KMS-11 (cell line): ENCODE measurements at regions not wholly inside any gene's neighbourhood (a gene's known extent, or its start where the extent isn't known, plus 50 kb on each side); places are given as distances from the start of the nearest gene placed in this dataset.

Experiments used
- H2AFZ ChIP-seq: fragments of 200-600 bp; sonication (generic); 2 replicates; pipeline ENCODE4 v1.6.1; 2016; ENCODE audit warnings: antibody characterized with exemption, mixed run types, low read depth
- H3K27ac ChIP-seq: fragments of 200-600 bp; sonication (generic); 2 replicates; pipeline ENCODE4 v1.6.1; 2016; ENCODE audit warnings: mild to moderate bottlenecking, mixed run types
- H3K27me3 ChIP-seq: fragments of 200-600 bp; sonication (generic); 2 replicates; pipeline ENCODE4 v1.6.1; 2017; ENCODE audit warnings: mild to moderate bottlenecking, low read depth, mixed run types, moderate library complexity; ENCODE audit not compliant: insufficient read depth
- H3K36me3 ChIP-seq: fragments of 200-600 bp; sonication (generic); 2 replicates; pipeline ENCODE4 v1.6.1; 2017; ENCODE audit warnings: mild to moderate bottlenecking, mixed run types; ENCODE audit not compliant: insufficient read depth
- H3K4me1 ChIP-seq: fragments of 200-600 bp; sonication (generic); 2 replicates; pipeline ENCODE4 v1.6.1; 2016; ENCODE audit warnings: mild to moderate bottlenecking, low read depth, mixed run types; ENCODE audit not compliant: poor library complexity, severe bottlenecking
- H3K4me2 ChIP-seq: fragments of 200-600 bp; sonication (generic); 2 replicates; pipeline ENCODE4 v1.7.0; 2016; ENCODE audit warnings: mild to moderate bottlenecking, mixed run types
- H3K4me3 ChIP-seq: fragments of 200-600 bp; sonication (generic); IDR thresholded peaks from 2 replicates; pipeline ENCODE4 v1.6.1; 2017; ENCODE audit warnings: low read depth, low read length, mixed read lengths; ENCODE audit not compliant: insufficient read depth
- H3K79me2 ChIP-seq: fragments of 200-600 bp; sonication (generic); 2 replicates; pipeline ENCODE4 v1.6.1; 2016; ENCODE audit warnings: low read depth, mixed run types; ENCODE audit not compliant: insufficient read depth
- H3K9ac ChIP-seq: fragments of 200-600 bp; sonication (generic); 2 replicates; pipeline ENCODE4 v1.6.1; 2016; ENCODE audit warnings: mild to moderate bottlenecking, mixed run types
- H4K20me1 ChIP-seq: fragments of 200-600 bp; sonication (generic); 2 replicates; pipeline ENCODE4 v1.6.1; 2016; ENCODE audit warnings: mild to moderate bottlenecking, mixed run types; ENCODE audit not compliant: insufficient read depth
- CTCF ChIP-seq: fragments of 200-600 bp; sonication (generic); conservative IDR thresholded peaks from 2 replicates; pipeline ENCODE4 v1.6.1; 2017; ENCODE audit warnings: low read depth, mild to moderate bottlenecking, antibody characterized with exemption, low read length, moderate library complexity, mixed read lengths

- no peaks in the 10 kb centered on the region for H4K20me1 ChIP-seq
- H3K36me3 ChIP-seq, result no peaks in the 10 kb centered on the region
- H3K27ac ChIP-seq, result no peak overlapping the region
- no peak overlapping the region for H3K4me3 ChIP-seq
- H3K9ac ChIP-seq, result no peak overlapping the region
- H3K4me1 ChIP-seq, result no peaks in the 10 kb centered on the region
- no peak overlapping the region for H2AFZ ChIP-seq
- no peak overlapping the region for H3K4me2 ChIP-seq
- no peaks in the 10 kb centered on the region for H3K79me2 ChIP-seq
- no peaks in the 10 kb centered on the region for H3K27me3 ChIP-seq
- TF ChIP-seq CTCF, result no peak
Observed at GRCh38 chrX:112380541-112381278, 298.1 kb upstream of the TRPC5 start.

- no peak overlapping the region for H3K4me3 ChIP-seq
- no peaks in the 10 kb centered on the region for H3K4me1 ChIP-seq
- H3K4me2 ChIP-seq, result no peak overlapping the region
- H2AFZ ChIP-seq, result no peak overlapping the region
- no peaks in the 10 kb centered on the region for H3K36me3 ChIP-seq
- H3K79me2 ChIP-seq, result no peaks in the 10 kb centered on the region
- H4K20me1 ChIP-seq, result no peaks in the 10 kb centered on the region
- no peak overlapping the region for H3K27ac ChIP-seq
- no peak overlapping the region for H3K9ac ChIP-seq
- TF ChIP-seq CTCF, result no peak
- no peaks in the 10 kb centered on the region for H3K27me3 ChIP-seq
Observed at GRCh38 chrX:112377481-112377880, 294.9 kb upstream of the TRPC5 start.

- no peak for TF ChIP-seq CTCF
- H3K4me2 ChIP-seq, result no peak overlapping the region
Observed at GRCh38 chrX:112368371-112368770, 285.8 kb upstream of the TRPC5 start.

GRCh38 chrX:112367065-112367464 is 284.5 kb upstream of the TRPC5 start:
- H3K4me2 ChIP-seq, result no peak overlapping the region
- no peak for TF ChIP-seq CTCF
- H3K9ac ChIP-seq, result no peak overlapping the region
- H3K79me2 ChIP-seq, result no peaks in the 10 kb centered on the region
- no peaks in the 10 kb centered on the region for H3K36me3 ChIP-seq
- no peak overlapping the region for H2AFZ ChIP-seq
- H3K4me1 ChIP-seq, result no peaks in the 10 kb centered on the region
- no peak overlapping the region for H3K27ac ChIP-seq
- no peaks in the 10 kb centered on the region for H3K27me3 ChIP-seq
- no peak overlapping the region for H3K4me3 ChIP-seq
- no peaks in the 10 kb centered on the region for H4K20me1 ChIP-seq

More at GRCh38 chrX:112368371-112368770, 285.8 kb upstream of the TRPC5 start:
- no peaks in the 10 kb centered on the region for H3K79me2 ChIP-seq
- H3K36me3 ChIP-seq, result no peaks in the 10 kb centered on the region
- H3K9ac ChIP-seq, result no peak overlapping the region
- H3K4me1 ChIP-seq, result no peaks in the 10 kb centered on the region
- no peak overlapping the region for H3K4me3 ChIP-seq
- H4K20me1 ChIP-seq, result no peaks in the 10 kb centered on the region
- no peak overlapping the region for H2AFZ ChIP-seq
- H3K27ac ChIP-seq, result no peak overlapping the region
- H3K27me3 ChIP-seq, result no peaks in the 10 kb centered on the region
